ENCODE measurements at regions not wholly inside any gene's neighbourhood (a gene's known extent, or its start where the extent isn't known, plus 50 kb on each side); places are given as distances from the start of the nearest gene placed in this dataset.

DNA sequence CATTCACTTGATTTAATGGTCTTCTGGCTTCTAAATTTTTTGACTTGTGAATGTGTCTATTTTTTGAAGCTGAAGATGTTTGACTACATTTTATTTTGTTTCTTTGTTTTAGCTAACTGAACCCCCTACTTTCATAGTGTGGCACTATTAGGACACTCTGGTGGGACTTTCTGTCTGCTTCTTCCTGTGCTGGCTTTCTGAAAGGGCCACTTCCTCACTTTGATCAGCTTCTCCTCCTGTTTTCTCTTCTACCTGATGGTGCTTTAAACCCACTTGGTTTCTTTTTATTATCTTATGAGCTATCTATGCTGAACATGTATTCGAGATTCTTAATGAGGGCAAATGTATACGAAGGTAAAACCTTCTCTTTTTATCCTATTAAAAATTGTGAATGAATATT, 186.1 kb upstream of the CASK start:
- Histone ChIP-seq H3K4me1 (ENCODE audit: insufficient read depth, poor library complexity, severe bottlenecking) (no peaks in the 10 kb centered on the region), H3K27me3 (ENCODE audit: insufficient read depth, poor library complexity, severe bottlenecking) (no peaks in the 10 kb centered on the region), H3K4me3 (ENCODE audit: severe bottlenecking) (no peak overlapping the region), H3K9me3 (ENCODE audit: severe bottlenecking) (no peaks in the 10 kb centered on the region), H3K36me3 (ENCODE audit: low read depth) (no peaks in the 10 kb centered on the region), H3K27ac (ENCODE audit: poor library complexity, severe bottlenecking) (no peak overlapping the region)
- ATAC-seq (ENCODE audit: low read depth), result no peak
- DNase-seq (ENCODE audit: low spot score), result no peak
- TF ChIP-seq, protein P1, sequence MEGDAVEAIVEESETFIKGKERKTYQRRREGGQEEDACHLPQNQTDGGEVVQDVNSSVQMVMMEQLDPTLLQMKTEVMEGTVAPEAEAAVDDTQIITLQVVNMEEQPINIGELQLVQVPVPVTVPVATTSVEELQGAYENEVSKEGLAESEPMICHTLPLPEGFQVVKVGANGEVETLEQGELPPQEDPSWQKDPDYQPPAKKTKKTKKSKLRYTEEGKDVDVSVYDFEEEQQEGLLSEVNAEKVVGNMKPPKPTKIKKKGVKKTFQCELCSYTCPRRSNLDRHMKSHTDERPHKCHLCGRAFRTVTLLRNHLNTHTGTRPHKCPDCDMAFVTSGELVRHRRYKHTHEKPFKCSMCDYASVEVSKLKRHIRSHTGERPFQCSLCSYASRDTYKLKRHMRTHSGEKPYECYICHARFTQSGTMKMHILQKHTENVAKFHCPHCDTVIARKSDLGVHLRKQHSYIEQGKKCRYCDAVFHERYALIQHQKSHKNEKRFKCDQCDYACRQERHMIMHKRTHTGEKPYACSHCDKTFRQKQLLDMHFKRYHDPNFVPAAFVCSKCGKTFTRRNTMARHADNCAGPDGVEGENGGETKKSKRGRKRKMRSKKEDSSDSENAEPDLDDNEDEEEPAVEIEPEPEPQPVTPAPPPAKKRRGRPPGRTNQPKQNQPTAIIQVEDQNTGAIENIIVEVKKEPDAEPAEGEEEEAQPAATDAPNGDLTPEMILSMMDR (IDR thresholded peaks at IDR 0.05; ENCODE audit: poor library complexity, severe bottlenecking), result no peak

- H3K9me3 ChIP-seq (ENCODE audit: severe bottlenecking), result no peaks in the 10 kb centered on the region
- H3K36me3 ChIP-seq (ENCODE audit: low read depth), result no peaks in the 10 kb centered on the region
- TF ChIP-seq, protein P1 (IDR thresholded peaks at IDR 0.05; ENCODE audit: poor library complexity, severe bottlenecking), result no peak
- no peaks in the 10 kb centered on the region for H3K4me1 ChIP-seq (ENCODE audit: insufficient read depth, poor library complexity, severe bottlenecking)
- no peak overlapping the region for H3K4me3 ChIP-seq (ENCODE audit: severe bottlenecking)
- no peaks in the 10 kb centered on the region for H3K27me3 ChIP-seq (ENCODE audit: insufficient read depth, poor library complexity, severe bottlenecking)
- ATAC-seq (ENCODE audit: low read depth) (no peak), DNase-seq (ENCODE audit: low spot score) (no peak)
- H3K27ac ChIP-seq (ENCODE audit: poor library complexity, severe bottlenecking), result no peak overlapping the region
Measured at GRCh38 chrX:42107495-42108488, 184.4 kb upstream of the CASK start.

- TF ChIP-seq, protein P1 (IDR thresholded peaks at IDR 0.05; ENCODE audit: poor library complexity, severe bottlenecking), result no peak
- no peaks in the 10 kb centered on the region for H3K9me3 ChIP-seq (ENCODE audit: severe bottlenecking)
- no peaks in the 10 kb centered on the region for H3K36me3 ChIP-seq (ENCODE audit: low read depth)
- H3K27me3 ChIP-seq (ENCODE audit: insufficient read depth, poor library complexity, severe bottlenecking), result no peaks in the 10 kb centered on the region
- H3K4me3 ChIP-seq (ENCODE audit: severe bottlenecking), result no peak overlapping the region
- H3K4me1 ChIP-seq (ENCODE audit: insufficient read depth, poor library complexity, severe bottlenecking), result no peaks in the 10 kb centered on the region
- no peak for DNase-seq (ENCODE audit: low spot score)
- H3K27ac ChIP-seq (ENCODE audit: poor library complexity, severe bottlenecking), result no peak overlapping the region
- ATAC-seq (ENCODE audit: low read depth), result no peak
Measured at GRCh38 chrX:42106556-42106955, 183.2 kb upstream of the CASK start.

DNA sequence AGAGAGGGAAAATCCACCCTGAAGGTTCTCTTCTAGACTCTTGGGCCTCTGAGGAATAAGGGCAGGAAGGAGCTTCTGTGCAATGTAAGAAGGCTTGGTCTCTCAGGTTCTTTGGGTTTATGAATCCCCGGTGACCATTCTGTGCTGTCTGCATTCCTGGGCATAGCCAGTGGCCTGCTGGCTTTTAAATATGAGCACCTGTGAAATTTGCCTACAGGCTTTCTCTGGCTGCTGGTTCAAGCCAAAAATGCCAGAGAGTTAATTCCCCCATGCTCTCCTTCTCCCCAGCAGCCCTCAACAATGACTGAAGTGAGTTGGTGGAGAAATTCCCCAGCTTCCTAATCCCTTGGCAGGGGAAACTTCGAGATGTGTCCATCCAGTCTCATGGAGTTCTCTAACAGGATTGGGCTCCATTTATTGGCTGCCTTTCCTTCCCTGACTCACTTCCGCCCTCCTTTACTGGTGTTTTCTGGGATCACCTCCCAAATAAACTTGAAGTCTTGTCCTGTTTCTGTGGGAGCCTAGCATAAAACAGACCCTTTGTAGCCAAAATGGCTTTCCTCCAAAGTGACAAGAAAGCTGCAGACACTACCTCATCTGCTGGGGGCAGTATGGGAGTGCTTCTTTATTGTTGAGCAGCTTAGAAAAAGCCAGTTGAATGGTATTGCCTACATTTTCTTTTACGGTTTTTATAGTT, 179.4 kb upstream of the CASK start:
- H3K4me1 ChIP-seq (ENCODE audit: insufficient read depth, poor library complexity, severe bottlenecking), result no peaks in the 10 kb centered on the region
- H3K27ac ChIP-seq (ENCODE audit: poor library complexity, severe bottlenecking), result no peak overlapping the region
- no peak overlapping the region for H3K4me3 ChIP-seq (ENCODE audit: severe bottlenecking)
- no peaks in the 10 kb centered on the region for H3K27me3 ChIP-seq (ENCODE audit: insufficient read depth, poor library complexity, severe bottlenecking)
- H3K9me3 ChIP-seq (ENCODE audit: severe bottlenecking), result no peaks in the 10 kb centered on the region
- DNase-seq (ENCODE audit: low spot score), result no peak
- H3K36me3 ChIP-seq (ENCODE audit: low read depth), result no peaks in the 10 kb centered on the region
- no peak for ATAC-seq (ENCODE audit: low read depth)
- TF ChIP-seq, protein P1 (IDR thresholded peaks at IDR 0.05; ENCODE audit: poor library complexity, severe bottlenecking), result no peak

Measured in RWPE2 (cell line).